ENCODE measurements at regions not wholly inside any gene's neighbourhood (a gene's known extent, or its start where the extent isn't known, plus 50 kb on each side); places are given as distances from the start of the nearest gene placed in this dataset.

GRCh38 chr2:209044307-209044706 lies 379.5 kb upstream of the MAP2 start:
- H3K27ac ChIP-seq, result no peak overlapping the region
- TF ChIP-seq ZFX (IDR thresholded peaks at IDR 0.05) (no peak), CTCF (conservative IDR thresholded peaks at IDR 0.05) (no peak)

GRCh38 chr2:209046163-209046562 lies 377.7 kb upstream of the MAP2 start:
- H3K27ac ChIP-seq, result no peak overlapping the region
- TF ChIP-seq CTCF (conservative IDR thresholded peaks at IDR 0.05) (no peak), ZFX (IDR thresholded peaks at IDR 0.05) (no peak)

- H3K27ac ChIP-seq, result no peak overlapping the region
- TF ChIP-seq ZFX (IDR thresholded peaks at IDR 0.05), result no peak
- TF ChIP-seq CTCF (conservative IDR thresholded peaks at IDR 0.05), result no peak
Observed at GRCh38 chr2:209049608-209050007, 374.2 kb upstream of the MAP2 start.

- no peak for TF ChIP-seq CTCF (conservative IDR thresholded peaks at IDR 0.05)
- TF ChIP-seq ZFX (IDR thresholded peaks at IDR 0.05), result no peak
- no peak overlapping the region for H3K27ac ChIP-seq
Observed at GRCh38 chr2:209062210-209062609, 361.6 kb upstream of the MAP2 start.

- H3K27ac ChIP-seq, result no peak overlapping the region
- no peak for TF ChIP-seq ZFX (IDR thresholded peaks at IDR 0.05)
- no peak for TF ChIP-seq CTCF (conservative IDR thresholded peaks at IDR 0.05)
Observed at GRCh38 chr2:209070262-209070661, 353.6 kb upstream of the MAP2 start.

- TF ChIP-seq ZFX (IDR thresholded peaks at IDR 0.05) (no peak), CTCF (conservative IDR thresholded peaks at IDR 0.05) (no peak)
- H3K27ac ChIP-seq, result no peak overlapping the region
Observed at GRCh38 chr2:209073151-209073550, 350.7 kb upstream of the MAP2 start.

GRCh38 chr2:209074711-209075110 lies 349.1 kb upstream of the MAP2 start:
- no peak overlapping the region for H3K27ac ChIP-seq
- no peak for TF ChIP-seq CTCF (conservative IDR thresholded peaks at IDR 0.05)
- TF ChIP-seq ZFX (IDR thresholded peaks at IDR 0.05), result no peak
